Stimulated activated naive CD4-positive, alpha-beta T cell treated with Interleukin-2 at 50 U/mL for 16 hours (primary cell): ENCODE measurements at regions not wholly inside any gene's neighbourhood (a gene's known extent, or its start where the extent isn't known, plus 50 kb on each side); places are given as distances from the start of the nearest gene placed in this dataset.
A peak's percentile ranks its signal among the peaks of the same experiment; 100 is the strongest.
"Not testable (repeated sequence)": the region's sequence is repeated elsewhere in the genome, so short reads cannot be mapped to it uniquely, and the experiment has no call there.

Source experiments
- DNase-seq: peaks from one replicate; lab custom pipeline; 2025; lab: John Stamatoyannopoulos, UW

DNA sequence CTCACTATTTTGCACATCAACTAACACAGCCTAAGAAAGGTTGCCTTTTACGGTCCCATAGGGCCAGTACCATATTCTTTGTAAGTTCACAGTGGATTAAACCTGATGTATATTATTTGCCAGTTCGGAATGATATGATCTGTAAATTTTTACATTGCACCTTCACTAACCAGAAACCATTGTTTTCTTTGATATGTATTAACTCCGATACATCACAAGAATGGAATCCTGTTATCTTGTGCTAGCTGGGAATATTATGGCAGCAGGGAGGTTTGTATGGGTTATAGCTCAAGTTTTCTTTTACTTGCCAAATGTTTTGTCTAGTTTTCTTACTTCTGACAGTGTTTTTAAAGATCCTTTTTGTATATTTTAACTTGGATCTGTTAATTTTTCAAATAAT lies 51.4 kb upstream of the S1PR1 start:
- DNase-seq, result no peak

DNA sequence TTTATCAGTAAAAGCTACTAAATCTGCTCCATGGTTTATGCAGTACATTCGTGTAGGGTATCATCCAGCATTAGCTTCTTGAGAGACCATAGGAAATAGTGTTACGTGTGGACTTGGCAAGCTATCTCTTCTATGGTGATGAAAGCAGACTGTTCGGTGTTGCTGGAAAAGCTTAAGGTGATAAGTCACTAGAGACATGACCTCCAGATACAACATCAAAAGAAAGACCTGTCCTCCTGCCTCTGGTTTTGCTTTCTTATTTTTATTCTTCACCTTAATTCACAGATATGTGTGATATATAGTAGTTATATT lies 53.5 kb upstream of the S1PR1 start:
- no peak for DNase-seq

DNA sequence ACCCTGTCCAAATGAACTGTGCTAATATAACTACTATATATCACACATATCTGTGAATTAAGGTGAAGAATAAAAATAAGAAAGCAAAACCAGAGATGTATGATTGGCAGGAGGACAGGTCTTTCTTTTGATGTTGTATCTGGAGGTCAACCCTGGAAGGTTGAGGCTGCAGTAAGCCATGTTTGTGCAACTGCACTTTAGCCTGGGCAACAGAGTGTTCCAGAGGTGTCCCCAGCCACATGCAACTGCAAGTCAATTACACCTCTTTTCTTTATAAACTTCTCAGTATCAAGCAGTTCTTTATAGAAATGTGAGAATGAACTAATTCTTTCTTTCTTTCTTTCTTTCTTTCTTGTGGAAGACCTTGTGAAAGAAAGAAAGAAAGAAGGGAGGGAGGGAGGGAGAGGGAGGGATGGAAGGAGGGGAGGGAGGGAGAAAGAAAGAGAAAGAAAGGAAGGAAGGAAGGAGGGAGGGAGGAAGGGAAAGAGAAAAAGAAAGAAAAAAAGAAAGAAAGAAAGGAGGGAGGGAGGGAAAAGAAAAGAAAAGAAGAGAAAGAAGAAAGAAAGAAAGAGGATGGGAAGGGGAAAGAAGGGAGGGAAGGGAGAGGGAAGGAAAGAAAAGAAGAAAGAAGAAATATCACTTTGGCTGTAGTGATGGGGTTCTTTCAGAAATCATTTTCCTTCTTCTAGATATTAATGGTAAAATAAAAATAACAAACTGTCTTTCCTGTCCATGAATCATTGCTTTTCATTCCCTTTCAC lies 54.0 kb upstream of the S1PR1 start:
- DNase-seq, result no peak

DNA sequence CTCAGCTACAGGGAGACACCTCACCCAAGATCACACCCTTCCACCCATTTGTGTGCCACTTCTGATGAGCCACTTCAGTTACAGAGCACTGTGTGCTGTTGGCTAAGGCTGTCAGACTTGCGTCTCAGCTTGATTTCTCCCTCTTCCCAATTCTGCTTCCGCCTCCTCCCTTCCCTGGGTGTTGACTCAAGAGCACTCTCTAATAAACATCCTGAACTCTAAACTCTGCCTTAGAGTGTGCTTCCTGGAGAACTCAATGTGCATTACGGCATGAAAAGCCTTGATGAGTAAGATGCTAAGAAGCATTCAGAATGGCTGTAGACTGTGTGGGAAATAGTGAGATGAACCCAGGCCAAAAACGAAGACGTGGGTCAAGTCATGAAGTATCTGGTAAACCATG lies 54.9 kb upstream of the S1PR1 start:
- no peak for DNase-seq

DNA sequence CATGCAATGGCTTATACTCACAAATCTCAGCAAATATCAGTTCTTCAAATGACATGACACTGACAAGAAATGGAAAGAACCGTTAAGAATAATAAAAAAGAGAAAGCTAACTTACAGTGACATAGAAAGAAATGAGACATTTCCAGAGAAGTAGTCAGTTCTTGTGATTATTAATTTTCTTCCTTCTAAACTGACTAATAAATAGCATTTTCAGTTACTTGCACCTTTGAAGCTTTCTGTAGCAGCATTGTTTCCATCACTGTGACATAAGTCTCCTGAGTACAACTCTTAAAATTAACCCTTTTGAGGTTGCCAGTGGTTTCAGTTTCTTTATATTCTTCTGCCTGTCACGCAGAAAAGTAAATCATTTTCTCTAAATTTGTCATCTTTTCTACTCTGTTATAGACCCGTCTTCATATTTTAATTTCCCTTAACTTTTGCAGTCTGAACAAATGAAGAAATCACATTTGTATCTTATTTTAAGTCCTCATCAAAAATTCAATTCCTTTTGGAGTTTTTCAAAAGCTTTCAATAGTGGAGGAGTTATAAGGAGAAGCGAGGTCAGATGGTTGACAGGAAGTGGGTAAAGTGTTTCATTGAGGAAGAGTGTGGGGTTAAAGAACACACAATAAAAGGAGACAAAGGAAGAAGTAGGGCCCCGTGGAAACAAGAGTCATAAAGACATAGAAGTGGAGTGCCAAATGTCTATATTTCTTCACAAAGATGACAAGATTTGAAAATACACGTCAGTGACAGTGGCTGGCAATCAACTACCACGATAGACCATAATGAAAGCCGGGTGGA lies 57.9 kb upstream of the S1PR1 start:
- peak; percentile 18 for DNase-seq

DNA sequence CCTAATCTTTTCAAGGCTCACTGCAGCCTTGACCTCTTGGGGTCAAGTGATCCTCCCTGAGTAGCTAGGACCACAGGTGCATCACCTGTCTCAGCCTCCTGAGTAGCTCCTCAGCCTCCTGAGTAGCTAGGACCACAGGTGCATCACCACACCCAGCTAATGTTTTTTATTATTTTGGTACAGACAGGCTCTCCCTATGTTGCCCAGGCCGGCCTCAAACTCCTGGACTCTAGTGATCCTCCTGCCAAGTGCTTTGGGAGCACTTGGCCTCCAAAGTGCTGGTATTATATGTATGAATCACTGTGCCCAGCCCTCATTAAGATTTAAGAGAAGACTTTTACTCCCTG lies 58.5 kb upstream of the S1PR1 start:
- no peak for DNase-seq

DNA sequence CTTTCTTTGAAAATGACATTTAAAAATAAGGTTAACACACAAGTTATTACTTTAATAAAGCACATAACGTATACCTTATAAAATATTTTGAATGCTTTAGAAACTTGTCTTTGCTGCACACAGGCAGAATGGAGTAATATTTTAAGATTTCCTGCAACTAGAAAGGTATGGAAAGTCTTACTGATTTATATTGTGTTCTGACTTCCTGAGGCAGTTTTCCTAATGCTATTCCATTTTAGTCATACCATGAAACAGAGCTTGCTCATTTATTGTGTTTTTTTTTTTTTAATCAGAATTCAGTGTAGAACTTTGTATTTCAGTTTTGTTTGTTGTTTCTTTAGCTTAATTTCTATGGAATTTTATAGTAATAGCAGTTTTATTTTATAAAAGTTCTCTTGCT lies 60.9 kb upstream of the S1PR1 start:
- DNase-seq, result no peak

DNA sequence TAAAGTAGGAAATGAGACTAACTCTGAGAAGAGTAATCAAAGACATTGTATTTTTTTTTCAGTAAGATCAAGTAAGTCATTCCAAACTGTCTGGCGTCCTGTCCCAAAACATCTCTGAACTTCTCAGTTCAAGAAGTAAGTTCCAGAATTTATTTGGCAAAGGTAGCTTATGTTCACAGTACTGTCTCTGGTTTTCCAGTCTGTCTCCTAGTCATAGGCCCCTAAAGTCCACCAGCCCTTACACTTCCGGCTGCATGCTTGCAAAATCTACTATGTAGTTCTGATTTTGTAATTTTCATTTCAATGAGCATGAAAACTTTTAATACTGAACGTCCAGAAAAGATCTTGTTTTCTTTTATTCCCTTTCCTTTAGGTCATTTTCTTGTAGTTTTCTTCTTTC lies 61.4 kb upstream of the S1PR1 start:
- DNase-seq, result no peak

DNA sequence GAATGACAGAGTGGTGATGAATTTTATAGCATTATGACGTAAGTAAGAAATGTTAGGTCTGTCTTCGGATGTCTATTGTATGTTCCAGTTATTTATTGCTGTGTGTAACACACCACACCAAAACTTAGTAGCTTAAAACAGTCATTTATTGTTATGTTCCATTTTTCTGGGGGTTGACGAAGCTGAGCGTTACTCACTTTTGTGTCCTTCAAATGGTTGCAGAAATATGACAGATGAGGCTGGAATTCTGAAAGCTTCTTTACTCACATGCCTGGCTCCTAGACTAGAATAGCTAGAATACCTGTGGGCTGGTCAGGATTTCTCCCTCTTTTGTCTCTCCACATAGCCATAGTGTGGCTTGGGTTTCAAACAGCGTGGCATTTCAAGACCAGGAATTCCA lies 62.1 kb upstream of the S1PR1 start:
- no peak for DNase-seq

DNA sequence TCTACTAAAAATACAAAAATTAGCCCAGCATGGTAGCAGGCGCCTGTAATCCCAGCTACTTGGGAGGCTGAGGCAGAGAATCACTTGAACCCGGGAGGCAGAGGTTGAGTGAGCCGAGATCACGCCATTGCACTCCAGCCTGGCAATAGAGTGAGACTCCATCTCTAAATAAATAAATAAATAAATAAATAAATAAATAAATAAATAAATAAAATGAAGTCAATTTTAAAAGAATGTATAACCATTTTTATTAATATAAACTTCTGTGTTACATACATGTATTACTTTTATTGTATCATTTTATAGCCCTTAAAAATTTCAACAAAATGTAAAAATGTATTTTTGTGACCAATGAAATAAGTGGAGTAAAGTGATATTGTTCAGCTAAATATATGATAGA lies 62.5 kb upstream of the S1PR1 start:
- DNase-seq, result not testable (repeated sequence)

DNA sequence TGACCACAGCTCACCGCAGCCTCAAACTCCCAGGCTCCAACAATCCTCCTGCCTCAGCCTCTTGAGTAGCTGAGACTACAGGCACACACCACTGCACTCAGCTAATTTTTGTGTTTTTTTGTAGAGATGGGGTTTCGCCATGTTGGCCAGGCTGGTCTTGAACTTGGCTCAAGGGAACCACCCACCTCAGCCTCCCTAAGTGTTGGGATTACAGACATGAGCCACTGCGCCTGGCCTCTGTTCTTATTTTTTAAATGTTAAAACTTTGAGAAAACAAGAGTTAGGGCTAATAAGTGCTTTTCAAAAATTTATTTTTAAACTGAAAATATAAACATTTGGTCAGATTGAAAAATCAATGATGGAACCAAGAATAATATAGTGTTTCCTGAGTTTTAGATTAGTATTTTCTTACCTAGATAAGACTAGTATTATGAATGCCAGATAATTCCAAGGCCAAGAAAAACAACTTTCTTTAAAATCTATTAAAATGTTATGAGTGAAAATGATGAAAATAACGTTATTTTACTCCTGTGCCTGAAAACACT lies 66.2 kb upstream of the S1PR1 start:
- DNase-seq, result no peak

DNA sequence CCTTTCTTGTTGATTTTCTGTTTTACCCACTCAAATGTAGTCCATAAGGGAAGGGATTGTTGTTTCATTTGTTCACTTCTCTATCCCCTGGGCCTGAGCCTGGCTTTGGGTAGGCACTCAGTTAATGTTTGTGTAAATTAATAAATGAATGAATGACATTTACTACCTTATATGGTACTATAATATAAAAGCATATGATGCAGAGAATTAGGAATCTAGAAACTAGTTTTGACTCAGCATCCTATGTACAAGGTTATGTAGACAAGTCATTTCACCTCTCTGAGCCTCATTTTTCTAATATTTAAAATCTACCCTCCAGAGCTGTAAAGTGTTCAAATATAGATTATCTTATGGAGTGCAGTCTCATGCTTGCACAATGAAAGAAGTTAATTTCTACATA lies 68.9 kb upstream of the S1PR1 start:
- DNase-seq, result no peak

DNA sequence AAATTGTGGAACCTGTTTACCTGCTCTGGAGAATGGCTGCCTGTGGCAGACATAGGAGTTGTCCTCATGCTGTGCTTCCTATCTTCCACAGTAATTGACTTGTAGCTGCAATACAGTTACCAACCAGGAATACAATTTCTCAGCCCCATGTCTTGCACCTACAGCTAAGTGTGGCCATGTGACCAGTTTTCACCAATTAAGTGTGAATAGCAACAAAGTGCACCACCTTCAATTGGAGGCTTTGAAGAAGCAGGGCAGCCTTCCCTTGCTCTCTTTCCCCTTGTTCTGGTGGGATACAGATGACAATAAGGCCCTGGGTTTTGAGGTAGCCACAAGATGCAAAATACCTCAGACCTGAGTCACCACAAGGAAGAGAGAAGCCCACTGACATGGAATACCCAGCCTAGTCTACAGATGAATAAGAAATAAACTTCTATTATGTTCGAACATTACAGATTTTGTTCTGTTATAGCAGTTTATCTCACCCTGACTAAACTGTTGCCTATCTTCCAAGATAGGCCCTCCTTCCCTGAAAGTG lies 70.2 kb upstream of the S1PR1 start:
- DNase-seq, result no peak

DNA sequence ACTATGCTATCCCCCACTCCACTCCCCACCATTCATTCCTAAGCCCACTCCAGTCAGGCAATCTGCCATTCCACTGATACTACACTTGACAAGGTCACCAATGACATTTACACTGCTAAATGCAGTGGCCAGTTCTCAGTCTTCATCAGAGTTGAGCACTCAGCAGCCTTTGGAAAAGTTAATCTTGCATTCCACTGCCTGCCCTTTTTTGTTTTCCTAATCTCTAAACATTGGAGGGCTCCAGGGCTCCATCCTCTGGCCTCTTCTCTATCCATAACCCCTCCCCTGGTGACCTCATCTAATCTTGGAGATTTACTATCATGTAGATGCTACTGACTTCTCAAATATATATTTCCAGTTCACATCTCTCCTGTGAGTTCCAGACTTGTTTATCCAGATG lies 70.9 kb upstream of the S1PR1 start:
- no peak for DNase-seq

DNA sequence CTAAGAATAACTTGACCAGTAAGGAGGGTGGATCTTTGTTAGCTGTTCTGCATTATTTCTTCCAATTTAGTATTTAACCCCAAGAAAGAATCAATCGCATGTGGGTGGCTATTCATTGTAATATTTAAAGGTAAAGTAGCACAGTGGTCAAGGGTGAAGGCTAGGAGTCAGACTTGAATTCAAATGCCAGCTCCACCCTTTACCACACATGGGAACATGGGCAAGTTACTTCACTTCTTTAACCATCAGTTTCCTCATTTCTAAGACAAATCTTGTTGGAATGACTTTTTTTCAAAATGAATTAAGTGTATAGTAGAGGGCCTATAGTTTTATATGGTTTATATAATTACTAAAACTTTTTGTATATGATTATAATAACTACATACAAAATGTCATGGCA lies 71.3 kb upstream of the S1PR1 start:
- DNase-seq, result no peak

DNA sequence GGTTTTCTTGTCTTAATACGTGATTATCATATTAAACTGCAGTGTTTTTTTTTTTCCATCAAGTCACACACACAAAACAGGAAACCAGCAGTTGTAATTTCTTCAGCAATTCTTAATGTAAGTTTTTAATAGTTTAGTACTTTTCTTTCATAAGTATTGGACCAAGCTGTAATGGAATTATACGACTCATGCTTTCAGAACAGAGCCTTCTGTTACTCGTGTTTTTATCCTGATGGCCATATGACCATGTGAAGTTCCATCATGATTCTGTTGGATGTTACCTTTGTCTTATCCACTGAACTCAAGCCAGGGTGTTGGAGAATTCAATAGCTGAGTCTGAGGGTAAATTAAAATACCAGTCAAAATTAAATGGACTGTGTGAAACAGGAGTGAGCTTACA lies 72.0 kb upstream of the S1PR1 start:
- DNase-seq, result no peak

DNA sequence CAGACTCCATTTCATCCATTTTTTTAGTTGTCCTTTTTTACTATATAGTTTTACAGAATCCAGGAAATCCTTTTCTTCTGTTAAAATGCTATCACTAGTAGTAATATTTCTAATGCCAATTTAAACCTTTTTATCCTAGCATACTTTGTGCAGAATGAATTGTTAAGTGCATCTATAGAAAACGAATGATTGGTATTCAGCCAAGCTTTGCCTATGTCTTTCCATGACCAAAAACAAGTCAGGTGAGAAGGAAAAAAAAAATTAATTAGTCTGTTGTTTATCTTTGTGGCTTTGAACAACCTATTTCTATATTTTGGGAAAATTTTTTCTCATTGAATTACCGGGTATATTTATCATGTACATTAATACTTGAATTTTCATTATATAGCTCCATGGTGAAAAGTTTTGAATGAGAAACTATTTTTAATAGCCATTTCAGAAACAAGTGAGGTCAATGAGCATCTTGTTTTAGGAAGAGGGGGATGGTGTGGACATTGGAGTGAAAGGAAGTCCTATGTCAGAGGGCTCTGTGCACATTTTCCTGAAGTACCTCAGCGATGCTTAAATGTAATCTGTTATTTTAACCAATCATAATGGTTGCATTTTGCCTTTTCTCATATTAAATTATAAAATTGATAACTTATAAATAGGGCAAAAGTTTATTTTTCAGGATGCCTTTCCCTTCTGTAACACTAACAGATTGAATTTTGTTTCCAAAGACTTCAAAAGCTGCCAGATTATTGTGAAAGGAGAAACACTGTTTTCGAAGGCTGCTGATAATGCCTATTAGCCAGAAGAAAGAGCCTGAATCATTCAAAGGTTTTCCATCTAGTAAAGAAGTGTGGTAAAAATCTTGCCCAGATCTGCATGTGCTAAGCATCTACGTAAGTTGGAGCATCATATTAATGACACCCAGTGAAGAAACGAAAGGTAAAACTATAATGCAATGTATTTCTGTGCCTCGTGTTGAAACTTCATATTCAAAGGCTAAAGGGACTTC lies 73.8 kb upstream of the S1PR1 start:
- no peak for DNase-seq

DNA sequence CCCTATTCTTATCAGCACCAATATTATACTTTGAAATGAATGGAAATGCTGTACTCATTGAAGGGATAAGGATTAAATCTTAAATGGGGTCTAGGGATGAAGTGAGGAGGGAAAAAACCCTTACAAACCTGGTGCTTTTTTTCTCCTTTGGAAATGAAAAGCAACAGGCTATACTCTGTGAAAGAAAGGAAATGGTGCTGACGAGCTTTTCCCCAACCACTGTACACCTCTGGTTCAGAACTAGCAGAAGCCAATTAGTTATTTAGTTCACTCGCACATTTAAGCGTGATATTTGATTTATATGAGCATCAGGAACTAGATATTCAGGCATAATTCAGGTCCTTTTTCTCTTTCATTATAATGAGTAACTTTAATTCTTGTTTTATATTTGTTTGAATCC lies 74.5 kb upstream of the S1PR1 start:
- DNase-seq, result no peak

DNA sequence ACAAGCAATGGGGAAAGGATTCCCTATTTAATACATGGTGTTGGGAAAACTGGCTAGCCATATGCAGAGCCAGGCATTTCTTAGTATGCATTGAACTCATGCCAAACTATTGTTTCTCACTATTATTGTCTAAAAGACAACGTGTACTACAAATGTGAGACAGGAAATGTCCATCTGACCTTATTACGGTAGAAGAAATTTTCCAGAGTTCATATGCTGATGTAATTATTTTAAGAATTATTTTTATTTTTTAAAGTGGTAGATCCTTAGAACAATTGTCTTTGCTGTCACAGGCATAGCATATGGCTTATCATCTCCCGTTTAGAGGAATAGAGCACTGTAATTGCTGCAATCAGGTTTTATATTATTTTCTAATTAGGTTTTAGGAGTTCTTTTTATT lies 75.2 kb upstream of the S1PR1 start:
- DNase-seq, result no peak

DNA sequence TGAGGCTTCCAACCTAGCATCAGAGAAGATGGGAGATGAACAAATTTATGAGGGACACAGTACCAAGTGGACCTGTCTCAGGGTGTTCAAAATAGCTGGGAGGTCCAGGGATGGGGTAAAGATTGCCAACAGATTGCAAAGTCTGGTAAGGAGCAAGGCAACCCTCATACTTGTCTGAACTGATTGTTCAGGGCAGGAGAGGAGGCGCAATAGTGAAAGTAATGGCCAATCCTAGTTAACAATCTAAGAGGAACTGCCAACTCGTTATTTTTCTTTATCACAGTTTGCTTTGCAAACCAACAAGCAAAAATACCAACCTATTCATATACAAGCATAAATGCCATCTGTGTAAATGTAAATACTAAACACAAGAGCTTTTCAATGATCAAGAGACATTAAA lies 78.4 kb upstream of the S1PR1 start:
- DNase-seq, result no peak

DNA sequence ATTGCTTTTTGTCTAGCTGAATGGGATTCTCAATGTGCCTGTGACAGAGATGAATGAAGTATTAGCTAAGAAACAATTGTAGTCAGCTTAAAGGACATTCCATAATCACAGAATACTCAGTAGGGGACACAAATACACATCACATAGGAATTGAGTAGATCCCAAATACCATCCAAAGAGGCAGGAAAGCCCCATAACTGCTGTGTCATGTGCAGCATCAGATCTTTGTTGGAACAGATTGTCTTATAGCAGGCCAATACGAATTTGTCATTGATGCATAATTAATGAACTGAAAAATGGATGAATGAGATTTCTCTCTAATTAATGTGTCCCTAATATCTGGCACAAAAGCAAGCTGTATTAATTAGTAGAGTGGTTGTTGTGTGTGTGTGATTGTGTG lies 82.3 kb upstream of the S1PR1 start:
- no peak for DNase-seq

DNA sequence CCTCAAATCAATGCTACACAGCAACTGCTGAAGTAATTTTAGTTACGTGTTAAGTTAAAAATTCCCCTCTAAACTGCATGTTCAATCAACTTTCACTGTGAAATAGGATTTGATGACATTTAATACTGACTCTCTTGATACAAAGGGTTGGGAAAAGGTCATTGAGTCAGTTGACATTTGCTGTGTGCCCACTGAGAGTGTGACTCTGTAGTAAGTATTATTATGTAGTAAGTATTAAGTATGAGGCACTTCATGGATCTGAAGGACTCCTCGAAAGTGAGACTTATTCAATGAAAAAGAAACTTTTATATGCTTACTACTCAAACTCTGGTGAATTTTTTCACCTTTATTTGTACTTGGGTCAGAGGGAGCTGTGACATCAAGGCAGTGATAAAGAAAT lies 83.1 kb upstream of the S1PR1 start:
- no peak for DNase-seq
